ENCODE measurements at regions not wholly inside any gene's neighbourhood (a gene's known extent, or its start where the extent isn't known, plus 50 kb on each side); places are given as distances from the start of the nearest gene placed in this dataset.

GRCh38 chr1:82598812-82599211 is 798.1 kb downstream of the ADGRL2 start:
- no peak for DNase-seq

DNA sequence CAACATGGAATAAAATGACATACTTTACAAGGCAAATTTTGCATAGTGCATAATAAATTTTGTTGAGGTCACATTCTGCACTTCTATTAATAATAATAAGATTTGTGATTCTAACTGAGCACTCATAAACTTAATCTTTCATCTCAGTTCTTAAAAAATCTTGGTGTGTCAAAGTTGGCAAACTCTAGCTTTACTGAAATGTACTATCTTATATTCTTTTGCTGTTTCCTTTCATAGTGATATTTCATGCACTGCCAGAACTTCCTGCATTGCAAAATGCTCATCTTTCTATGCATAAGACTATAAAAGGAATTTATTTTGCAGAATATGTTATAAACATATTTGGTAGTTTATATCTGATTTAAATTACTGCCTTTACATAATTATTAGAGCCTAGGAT is 797.6 kb downstream of the ADGRL2 start:
- no peak for DNase-seq

DNA sequence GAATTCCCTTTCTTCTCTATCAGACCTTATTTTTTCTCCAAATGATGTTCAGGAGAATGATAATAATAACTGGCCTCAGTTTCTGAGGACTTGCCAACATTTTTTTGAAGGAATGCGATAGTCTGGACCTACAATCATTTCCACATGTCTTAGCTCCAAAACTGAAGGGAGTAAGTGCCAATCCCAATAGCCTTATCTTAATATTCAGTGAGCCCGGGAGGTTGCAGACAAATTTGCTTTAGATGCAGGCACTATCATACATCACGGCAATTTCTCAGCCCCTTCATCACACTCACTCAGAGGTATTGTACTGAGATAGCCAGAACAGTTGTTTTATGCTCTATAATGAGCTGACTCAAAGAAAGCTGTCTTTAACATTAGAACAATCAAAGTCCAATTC is 796.9 kb downstream of the ADGRL2 start:
- no peak for DNase-seq

DNA sequence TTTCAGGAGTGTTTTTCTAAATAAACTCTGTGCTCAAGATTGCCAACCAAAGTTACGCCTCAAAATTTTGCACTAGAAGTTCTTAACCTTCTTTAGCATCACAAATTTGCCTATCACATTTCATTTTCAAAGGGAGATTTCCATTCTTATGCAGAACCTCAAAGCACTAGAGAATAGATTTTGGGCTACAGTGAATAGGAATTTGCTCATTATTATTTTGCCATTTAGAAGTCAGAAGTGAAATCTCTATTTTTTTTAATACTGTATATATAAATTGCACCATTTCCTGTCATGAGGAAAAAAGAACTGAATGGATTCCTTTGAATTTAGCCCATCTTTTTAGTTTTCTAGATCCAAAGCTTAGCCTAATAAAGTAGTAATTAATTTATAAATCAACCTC is 796.4 kb downstream of the ADGRL2 start:
- DNase-seq = no peak

- no peak for DNase-seq
Observed at GRCh38 chr1:82593561-82593960, 792.8 kb downstream of the ADGRL2 start.

DNA sequence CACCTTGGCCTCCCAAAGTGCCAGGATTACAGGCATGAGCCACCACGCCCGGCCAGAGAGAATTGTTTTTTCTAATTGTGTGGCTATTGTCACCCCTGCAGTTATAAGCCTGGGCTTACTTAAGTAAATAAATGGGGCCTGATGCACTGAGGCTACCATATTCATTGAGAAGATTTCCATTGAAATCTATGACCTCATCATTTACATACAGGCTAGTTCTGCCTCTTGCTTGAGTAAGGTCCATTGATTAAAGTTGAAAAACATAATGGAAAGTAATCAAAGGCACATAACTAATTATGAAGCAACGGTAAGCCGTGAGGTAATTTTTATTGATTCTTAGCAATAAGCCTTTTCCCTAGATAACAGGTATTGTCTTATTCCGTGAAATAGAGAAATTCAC is 788.9 kb downstream of the ADGRL2 start:
- no peak for DNase-seq

DNA sequence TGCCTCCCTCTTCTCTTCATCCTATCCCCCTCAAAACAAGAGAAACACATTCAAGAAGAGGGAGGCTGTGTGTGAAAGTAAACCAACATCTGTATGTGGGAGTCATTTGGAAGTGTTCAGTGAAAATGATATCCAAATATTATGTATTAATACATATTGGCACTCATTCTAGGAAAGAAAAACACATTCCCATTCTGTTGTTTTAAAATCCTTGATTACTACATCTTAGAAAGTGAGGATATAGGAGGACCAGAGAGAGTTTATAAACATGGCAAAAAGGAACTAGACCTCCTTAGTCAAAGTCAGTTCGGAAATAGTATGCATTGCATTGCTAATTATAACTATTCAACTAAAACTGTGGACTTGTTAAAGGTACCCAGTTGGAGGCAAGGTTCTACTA is 786.6 kb downstream of the ADGRL2 start:
- no peak for DNase-seq

- no peak for DNase-seq
Observed at GRCh38 chr1:82586473-82586872, 785.7 kb downstream of the ADGRL2 start.

GRCh38 chr1:82582347-82582746 is 781.6 kb downstream of the ADGRL2 start:
- DNase-seq = no peak

GRCh38 chr1:82578086-82578726 is 777.5 kb downstream of the ADGRL2 start:
- no peak for DNase-seq

DNA sequence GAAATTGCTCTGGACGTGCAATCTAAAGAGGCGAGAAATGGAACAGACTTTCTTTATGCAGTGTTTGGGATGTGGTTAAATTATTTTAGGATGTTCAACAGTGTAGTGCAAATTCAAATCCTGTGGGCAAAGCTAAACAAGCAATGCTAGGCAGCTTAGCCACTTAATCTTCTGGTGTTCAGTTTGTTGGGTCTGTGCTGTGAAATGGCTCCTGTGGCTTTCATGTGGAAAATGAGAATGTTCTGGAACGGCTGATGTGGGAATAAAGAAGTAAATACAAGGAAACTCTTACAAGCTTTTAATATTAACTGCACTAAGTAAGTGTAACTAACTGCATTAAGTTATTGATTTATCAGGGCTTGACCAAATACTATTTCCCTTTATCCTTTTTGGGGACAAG is 766.6 kb downstream of the ADGRL2 start:
- no peak for DNase-seq

- no peak for DNase-seq
Observed at GRCh38 chr1:82565546-82565945, 764.8 kb downstream of the ADGRL2 start.

DNA sequence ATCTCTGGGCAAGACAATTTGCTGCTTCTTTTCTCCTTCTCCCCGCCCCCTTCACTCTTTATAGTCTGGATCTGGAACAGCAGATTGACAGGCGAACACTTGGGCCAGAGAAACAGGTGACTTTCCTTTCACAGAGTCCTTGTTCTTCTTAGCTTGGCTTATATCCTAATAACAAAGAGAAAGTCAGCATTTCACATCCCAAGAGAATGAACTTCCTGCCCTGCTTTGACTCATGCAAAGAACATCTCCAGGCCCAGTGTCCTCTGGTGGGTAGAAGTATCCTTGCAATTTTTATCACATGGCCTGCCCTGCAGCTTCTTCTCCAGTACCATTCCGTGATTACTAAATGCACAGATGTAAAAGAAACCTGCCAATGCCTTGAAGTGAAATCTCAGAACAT is 764.4 kb downstream of the ADGRL2 start:
- DNase-seq = no peak

DNA sequence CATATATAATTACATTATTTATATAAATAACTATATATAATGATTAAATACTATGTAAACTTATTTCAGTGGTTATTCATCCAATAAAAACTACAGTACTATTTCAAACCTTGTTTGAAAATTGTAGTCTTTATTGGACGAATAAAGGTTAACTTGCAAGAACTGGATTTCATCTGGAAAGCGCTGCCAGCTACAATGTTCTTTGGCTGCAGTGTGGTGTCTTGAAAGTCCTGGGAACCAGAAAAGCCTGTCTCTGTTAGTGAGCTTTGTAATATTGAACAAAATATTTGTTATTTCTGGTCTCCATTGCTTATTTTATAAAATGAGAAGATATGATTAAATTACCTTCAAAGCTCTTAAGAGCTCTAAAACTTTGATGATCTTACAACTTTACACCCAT is 763.6 kb downstream of the ADGRL2 start:
- no peak for DNase-seq

DNA sequence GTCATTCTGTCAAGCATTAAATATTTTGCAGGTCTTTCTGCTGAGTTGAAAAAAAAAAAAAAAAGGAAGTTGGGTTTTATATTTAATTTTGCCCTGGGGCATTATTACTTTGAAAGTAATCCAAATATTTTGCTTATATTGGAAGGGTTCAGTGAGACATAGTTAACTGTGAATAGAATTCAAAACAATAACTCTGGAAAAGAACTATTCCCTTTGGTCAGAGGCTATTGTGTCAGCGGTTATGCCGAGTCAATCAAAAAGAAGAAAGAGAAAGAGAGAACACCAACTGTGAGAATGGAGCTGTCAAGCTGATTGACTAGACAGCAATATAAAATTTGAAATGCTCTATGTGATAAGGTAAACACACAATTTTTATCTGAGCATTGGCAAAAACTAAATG is 761.7 kb downstream of the ADGRL2 start:
- no peak for DNase-seq

DNA sequence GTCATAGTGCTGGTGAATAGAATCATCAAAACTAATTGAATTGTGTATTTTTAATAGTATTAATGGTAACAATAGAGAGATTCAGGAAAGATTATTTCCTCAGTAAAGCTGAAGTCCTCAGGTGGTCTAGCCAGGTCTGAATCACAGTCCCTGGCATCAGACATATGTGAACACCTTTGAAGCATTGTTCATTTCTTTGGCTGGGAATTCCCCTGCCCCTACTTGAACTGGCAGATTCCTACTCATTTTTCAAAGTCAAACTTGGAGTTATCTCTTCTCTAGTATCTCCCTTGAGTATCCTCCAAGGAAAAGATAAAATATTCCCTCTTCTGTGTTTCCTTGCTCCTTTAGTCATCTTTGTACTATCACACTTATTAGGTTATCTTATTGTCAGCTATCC is 759.8 kb downstream of the ADGRL2 start:
- no peak for DNase-seq

GRCh38 chr1:82555501-82555900 is 754.8 kb downstream of the ADGRL2 start:
- no peak for DNase-seq

- DNase-seq = no peak
Observed at GRCh38 chr1:82549841-82550240, 749.1 kb downstream of the ADGRL2 start.

- DNase-seq = no peak
Observed at GRCh38 chr1:82542766-82543165, 742.0 kb downstream of the ADGRL2 start.

DNA sequence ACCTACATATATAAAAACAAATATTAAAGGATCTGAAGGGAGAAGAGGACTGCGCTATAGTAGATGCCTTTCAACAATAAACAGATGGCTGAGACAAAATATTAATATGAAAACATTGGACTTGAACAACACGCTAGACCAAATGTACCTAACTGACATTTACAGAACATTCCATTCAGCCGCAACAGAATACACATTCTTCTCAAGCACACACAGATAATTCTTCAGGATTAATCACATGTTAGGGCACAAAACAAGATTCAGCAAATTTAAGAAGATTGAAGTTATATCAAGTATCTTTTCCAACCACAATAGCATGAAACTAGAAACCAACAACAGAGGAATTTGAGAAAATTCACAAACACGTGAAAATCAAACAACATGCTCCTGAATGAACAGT is 741.4 kb downstream of the ADGRL2 start:
- no peak for DNase-seq

DNA sequence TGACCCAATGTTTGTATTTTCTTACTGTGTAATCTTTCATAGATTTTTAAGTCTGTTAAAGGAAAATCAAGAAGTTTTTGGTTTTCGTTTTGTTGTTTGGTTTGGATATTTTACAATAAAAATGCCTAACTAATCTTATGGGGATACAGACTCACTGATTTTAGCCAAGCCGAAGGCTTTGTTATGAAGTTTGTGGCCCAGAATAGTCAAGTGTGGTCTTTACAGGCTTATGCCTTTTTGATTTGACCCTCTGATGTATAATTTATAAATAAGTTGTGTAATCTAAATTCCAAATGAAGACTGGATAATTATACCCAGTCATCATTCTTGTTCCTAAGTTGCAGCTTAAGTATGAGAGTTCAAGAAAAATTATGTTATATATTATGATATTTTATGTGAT is 739.3 kb downstream of the ADGRL2 start:
- no peak for DNase-seq

GRCh38 chr1:82538876-82539275 is 738.1 kb downstream of the ADGRL2 start:
- DNase-seq = no peak

GRCh38 chr1:82534996-82535395 is 734.3 kb downstream of the ADGRL2 start:
- DNase-seq = no peak

DNA sequence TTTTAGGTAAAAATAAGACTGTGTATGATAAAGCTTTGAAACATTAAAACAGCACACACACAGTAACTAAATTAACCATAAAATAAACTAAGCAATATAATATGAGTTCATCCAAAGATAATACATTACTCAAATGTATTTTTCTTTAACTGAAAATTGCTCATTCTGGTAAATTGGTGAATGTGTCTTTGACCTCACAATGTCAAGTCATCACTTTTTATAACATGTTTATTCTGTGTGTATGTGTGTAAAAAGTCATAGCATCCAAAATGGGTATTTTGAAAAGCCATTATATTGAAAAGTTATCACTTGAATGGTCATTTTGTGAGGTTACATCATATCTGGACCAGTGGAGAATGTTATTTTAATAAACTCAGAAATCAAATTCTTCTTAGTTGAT is 724.6 kb downstream of the ADGRL2 start:
- DNase-seq = no peak

DNA sequence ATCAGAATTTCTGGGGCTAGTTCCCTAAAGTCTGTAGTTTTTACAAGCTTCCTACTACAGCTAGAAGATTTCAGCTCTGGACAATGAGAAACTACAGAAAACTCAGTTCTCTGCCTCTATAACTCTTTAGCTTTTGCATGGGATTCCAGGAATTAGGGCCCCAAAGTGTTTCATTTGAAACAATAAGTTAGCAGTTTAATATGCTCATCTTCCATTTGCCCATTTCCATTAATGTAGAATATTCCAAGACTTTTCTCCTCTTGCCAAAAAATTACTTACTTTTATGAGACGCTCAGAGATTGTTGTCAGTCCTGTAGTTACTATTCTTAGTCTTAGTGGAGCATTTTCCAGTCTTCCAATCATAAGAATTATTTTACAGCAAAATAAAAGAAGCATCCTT is 719.9 kb downstream of the ADGRL2 start:
- DNase-seq = no peak

DNA sequence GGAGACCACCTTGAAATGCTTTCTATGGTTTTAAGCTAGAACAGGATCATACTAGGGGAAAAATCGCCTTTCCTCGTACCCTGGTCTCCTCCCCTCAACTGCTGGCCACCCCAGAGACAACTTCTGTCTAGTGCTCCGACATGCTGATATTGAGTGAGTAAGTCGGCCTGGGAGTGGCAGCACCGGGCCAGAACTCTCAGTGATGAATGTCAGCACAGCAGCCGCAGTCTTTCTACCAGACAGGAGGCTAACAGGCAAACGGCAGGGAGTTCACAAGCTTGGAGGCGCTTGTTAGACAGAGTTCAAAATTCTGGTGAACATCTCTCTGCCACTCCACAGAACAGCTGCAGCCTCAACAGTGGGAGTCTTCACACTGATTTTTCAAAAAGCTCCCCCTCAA is 716.9 kb downstream of the ADGRL2 start:
- DNase-seq = no peak

Measured in NCI-H2081 treated with DMSO at 0.1 percent for 48 hours (cell line).